DMS53 treated with DMSO at 0.1 percent for 48 hours (cell line): ENCODE measurements at regions not wholly inside any gene's neighbourhood (a gene's known extent, or its start where the extent isn't known, plus 50 kb on each side); places are given as distances from the start of the nearest gene placed in this dataset.

Source experiments
- DNase-seq: peaks from one replicate; lab custom pipeline; 2025; ENCODE audit not compliant: unreplicated experiment; lab: John Stamatoyannopoulos, UW

DNA sequence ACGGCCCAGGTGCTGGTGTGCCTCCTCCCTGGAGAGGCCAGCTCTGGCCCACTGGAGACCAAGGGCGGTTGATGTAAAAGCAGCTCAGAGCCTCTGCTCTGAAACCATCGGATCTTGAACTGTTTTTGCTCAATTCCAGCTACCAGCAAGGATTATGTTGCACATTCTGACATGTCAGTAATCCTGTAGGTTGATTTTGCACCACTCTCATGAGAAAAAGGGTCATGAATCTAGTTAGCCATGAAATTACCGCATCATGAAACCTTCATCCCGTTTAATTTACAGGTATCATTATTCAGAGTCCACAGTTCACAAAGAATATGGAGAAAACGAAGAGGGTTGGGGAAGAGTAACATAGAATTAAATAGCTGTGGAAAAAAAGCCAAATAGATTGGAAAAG, 120.4 kb upstream of the NSMCE3 start:
- no peak for DNase-seq

DNA sequence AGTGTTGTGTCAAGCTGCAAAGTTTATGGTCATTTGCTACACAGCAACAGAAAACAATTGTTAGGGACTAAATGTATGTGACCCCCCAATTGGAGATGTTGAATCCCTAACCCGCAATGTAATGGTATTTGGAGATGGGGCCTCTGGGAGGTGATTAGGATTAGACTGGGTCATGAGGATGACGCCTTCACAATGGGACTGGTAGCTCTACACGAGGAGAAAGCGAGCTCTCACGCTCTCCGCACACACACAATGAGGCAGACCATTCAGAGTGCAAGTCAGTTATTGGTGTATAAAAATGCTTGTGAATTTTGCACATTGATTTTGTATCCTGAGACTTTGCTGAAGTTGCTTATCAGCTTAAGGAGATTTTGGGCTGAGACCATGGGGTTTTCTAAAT, 116.9 kb upstream of the NSMCE3 start:
- no peak for DNase-seq

DNA sequence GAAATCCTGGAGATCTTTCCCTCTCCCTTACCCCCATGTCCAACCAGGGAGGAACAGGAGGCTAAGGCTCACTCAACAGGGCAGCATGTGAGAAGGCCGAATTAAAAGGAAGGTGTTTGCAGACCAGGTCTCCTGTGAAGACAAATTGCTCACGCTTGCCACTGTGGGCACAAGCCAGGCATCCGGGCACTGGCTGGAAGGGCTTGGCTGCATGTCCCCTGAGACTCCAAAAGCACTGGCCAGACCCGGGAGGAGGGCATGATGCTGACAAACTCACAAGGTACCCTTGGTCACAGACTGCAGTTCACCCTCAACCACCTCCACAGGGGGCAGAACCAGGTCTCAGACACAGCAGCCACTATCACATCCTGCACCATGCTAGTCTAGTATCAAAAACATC, 113.7 kb upstream of the NSMCE3 start:
- no peak for DNase-seq

- DNase-seq = no peak
Observed at GRCh38 chr15:29382862-29383261, 113.2 kb upstream of the NSMCE3 start.

GRCh38 chr15:29380466-29380865, 110.8 kb upstream of the NSMCE3 start:
- no peak for DNase-seq

GRCh38 chr15:29379647-29380046, 110.0 kb upstream of the NSMCE3 start:
- no peak for DNase-seq

DNA sequence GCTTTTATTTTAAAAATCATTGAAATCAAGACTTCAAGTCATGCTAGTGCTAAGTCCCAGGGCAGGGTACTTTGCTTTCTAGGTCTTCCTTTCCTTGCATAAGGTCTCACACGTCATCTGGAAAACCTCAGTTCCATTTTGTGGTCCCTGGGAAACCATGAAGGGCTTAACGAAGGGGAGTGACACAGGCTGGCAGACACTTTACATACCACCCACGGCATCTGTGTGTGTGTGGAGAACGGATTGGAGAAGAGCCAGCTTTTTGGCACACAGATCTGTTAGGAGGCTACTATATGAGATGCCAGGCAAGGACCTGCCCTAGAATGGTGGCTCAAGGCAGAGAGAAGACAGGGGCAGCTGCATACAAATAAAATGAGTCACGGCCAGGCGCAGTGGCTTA, 107.5 kb upstream of the NSMCE3 start:
- DNase-seq = no peak

DNA sequence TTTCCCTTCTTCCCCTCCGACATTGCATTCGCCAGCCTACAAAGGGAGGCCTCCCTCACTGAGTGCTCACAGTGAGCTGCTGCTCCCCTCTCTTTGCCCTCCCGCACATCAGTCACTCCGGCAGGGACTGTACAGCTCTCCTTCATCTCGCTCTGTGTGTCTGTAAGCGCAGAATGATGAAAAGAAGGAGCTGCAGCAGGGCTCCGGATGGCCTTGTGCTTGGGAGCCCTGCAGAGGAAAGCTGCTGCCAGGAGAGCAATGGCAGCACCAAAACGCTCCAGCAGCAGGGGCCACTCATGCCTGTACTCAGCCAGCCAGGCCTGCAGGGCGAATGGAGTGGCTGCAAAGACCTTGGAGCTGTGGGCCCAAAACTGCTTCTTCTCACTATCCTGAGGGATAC, 107.0 kb upstream of the NSMCE3 start:
- DNase-seq = no peak

DNA sequence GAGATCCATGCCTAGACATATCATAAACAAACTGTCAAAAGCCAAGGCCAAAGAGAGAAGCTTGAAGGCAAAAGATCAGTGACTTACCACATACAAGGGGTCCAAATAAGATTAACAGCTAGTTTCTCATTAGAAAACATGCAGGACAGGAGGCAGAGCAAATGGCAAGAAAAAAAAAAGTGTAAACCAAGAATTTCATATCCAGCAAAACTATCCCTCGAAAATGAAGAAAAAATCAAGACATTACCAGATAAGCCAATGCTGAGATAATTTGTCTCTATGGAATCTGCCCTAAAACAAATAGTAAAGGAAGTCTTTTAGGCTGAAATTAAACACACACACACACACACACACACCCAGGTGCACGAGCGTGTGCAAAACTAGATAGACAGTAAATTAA, 99.6 kb upstream of the NSMCE3 start:
- DNase-seq = no peak

GRCh38 chr15:29364426-29365078, 94.9 kb upstream of the NSMCE3 start:
- no peak for DNase-seq

DNA sequence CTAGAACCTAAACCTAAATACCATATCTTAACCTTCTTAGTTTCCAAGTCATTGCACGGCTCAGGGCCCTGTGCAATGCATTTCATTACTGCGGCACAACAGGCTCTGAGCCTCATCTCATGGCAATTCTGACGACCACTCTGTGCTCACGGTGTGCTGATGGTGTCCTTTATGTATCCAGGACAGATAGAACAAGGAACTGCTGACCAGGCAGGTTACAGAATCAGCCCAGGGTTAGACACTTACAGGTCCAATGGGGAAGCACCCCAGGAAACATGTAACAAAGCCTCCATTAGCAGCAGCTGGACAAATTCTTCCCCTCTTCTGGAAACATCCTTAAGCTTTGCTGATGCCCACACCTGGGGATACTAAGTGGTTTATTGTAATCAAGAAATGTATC, 91.9 kb upstream of the NSMCE3 start:
- DNase-seq = no peak

DNA sequence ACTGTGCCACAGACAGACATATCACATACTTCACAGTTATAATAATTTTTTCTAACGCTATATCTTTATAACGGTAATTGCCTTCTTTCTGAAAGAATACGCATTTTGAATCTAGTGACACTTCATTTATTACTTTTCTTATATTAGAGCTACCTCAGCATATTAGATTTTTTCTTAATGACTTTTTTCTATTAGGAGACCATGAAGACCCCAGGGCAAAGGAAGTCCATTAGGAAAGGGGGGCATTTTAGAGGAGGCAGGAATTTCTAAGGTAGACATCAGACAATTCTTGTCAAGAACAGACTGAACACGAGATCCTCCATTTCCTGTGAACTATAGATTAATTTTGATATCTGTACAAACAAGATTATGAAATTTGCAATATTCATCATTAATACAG, 90.5 kb upstream of the NSMCE3 start:
- no peak for DNase-seq

GRCh38 chr15:29356786-29357185, 87.2 kb upstream of the NSMCE3 start:
- no peak for DNase-seq

DNA sequence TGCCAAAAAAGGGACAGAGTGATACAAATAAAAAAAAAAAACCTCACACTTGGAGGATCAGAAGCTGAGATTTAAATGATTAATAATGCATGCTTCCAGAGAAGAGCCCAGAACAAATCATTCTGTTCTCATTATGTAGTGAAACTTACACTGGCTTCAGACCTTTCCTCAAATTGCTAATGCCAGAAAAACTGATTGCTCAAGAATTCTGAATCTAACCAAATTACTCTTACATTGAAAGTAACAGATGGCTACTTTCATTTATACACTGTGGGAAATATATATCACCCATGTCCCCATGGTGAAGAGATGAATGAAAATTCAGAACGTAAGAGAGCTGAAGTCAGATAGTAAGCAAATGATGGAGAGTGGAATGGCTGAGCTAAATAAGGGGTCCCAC, 85.9 kb upstream of the NSMCE3 start:
- DNase-seq = no peak

DNA sequence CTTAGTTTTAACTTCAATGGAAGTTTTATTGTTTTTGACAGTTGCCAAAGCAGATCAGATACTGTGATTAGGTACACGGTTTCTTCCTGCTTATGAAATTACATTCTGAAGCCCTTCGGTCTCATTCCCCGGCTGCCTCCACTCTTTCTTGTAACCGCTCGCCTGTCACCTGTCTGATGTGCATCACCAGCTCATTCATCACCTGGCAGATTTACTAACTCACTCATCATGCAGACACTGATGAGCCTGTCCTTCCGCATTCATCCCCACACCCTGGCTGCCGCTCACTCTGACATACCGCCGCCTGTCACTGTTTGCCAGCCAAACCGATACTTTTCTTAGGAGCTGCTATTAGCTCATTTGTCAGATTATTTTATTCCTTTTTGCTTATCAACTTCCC, 82.8 kb upstream of the NSMCE3 start:
- no peak for DNase-seq

GRCh38 chr15:29349196-29349595, 79.6 kb upstream of the NSMCE3 start:
- no peak for DNase-seq

DNA sequence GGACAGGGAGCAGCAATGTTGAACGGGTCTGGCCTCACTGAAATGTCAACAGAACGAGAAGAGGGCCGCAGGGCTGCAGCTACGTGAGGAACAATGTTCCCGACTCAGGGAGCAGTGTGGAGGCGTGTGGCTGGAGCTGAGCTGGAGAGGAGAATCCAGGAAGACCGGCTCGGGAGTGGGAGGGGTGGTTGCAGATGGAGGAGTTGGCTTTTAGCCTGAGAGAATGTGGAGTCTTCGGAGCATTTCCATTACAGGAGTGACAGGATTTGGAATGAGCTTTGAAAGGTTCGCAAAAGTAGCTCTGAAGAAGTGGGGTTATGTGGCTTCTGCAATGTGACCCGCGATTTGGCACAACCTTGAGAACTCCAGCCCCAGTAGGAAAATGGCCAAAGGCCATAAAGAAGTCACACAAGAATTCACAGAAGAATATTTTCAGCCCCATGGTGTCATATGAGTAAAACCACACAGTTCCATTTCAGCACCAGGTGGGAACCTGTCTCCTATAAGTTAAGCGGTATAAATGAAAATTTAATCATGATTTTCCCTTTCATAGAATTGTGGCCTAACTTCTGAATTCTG, 78.8 kb upstream of the NSMCE3 start:
- no peak for DNase-seq

- DNase-seq = no peak
Observed at GRCh38 chr15:29346998-29347397, 77.4 kb upstream of the NSMCE3 start.

DNA sequence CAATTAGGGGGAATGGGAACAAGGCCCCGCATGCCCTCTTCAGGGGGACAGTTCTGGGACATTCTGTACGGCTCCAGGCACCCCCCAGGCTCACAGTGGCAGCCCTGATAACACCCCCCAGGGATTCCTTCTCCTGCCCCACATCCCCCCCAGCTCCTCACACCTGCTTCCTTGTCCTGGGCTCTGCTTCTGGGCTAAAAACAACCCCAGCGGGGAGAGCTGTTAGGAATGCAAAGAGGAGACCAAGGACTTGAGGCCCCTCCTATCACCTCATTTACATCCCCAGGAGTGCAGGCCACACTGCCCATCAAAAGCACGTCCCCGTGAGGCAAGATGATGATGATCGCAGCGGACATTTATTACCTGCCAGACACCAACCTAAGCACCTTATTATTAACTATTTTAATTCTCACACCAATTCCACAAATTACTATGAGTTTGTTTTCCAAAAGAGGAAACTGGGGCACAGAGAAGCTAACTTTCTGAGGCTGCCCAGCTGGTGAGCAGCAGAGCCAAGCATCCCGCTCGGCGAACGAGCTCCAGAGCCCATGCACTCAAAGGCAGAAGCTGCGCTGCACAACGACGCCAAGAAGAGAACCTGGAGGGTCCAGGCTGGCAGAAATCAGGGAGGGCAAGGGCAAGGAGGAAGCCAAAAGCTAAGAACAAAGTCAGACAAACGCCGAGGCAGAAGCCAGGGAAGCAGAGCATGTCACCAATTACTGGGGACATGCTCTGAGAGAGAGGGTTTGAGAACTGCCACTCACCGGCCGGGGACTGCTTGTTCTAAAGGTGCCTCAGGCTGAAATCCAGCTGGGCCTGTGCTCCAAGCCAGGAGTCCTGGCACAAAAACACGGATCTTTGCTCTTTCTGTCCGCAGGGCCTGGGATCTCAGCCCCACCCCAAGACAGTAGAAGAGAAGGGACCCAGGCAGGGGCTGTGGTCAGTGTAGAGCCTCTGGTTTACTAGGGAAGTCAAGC, 76.2 kb upstream of the NSMCE3 start:
- DNase-seq = no peak

- no peak for DNase-seq
Observed at GRCh38 chr15:29344474-29344873, 74.9 kb upstream of the NSMCE3 start.

GRCh38 chr15:29343229-29343628, 73.6 kb upstream of the NSMCE3 start:
- DNase-seq = no peak

DNA sequence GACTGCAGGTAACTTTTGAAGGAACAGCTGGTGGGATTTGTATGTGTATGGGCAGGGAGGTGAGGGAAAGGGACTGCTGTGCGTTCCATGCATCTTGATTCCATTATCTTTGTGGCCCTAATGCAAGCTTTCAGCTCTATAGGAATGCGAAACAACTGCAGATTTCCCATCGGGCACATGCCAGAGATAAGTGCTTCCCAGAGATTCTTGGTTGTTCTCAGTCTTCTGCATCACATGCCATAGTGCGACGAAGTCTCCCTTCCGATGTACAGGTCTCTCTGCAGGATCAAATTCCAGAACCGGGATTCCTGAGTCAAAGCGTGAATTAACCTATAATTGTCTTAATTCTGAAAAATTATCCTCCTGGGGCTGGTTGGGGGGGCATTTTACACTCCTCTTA, 72.6 kb upstream of the NSMCE3 start:
- no peak for DNase-seq
